Heart right ventricle (tissue), 16 donors: ENCODE measurements at regions not wholly inside any gene's neighbourhood (a gene's known extent, or its start where the extent isn't known, plus 50 kb on each side); places are given as distances from the start of the nearest gene placed in this dataset.
"Not testable (repeated sequence)": the region's sequence is repeated elsewhere in the genome, so short reads cannot be mapped to it uniquely, and the experiment has no call there.

Source experiments
- ATAC-seq, 8 donors: fragments of 200-7000 bp; cut with Tn5 transposase; one replicate each; pipeline ENCODE4 v1.9.1; 2020; ENCODE audit warnings: mild to moderate bottlenecking in 8 of 8, moderate library complexity in 8 of 8, moderate number of reproducible peaks in 1 of 8
- DNase-seq, 2 donors: peaks; one replicate each; pipeline ENCODE4 v3.0.0-alpha.2; 2020
- H3K27ac ChIP-seq, 10 donors: fragments of 200-600 bp; sonication (generic) in 2 of 10; one replicate each; pipeline versions ENCODE4 v1.5.0 to v1.8.0; 2020 to 2022; ENCODE audit warnings: mild to moderate bottlenecking in 3 of 10
- H3K27me3 ChIP-seq, 7 donors: fragments of 200-600 bp; one replicate each; pipeline ENCODE4 v1.8.0; 2021 to 2022; ENCODE audit warnings: mild to moderate bottlenecking in 2 of 7
- H3K36me3 ChIP-seq, 9 donors: fragments of 200-600 bp; sonication (generic) in 1 of 9; one replicate each; pipeline versions ENCODE4 v1.5.0 to v1.8.0; 2020 to 2022; ENCODE audit warnings: mild to moderate bottlenecking in 2 of 9
- H3K4me1 ChIP-seq, 9 donors: fragments of 200-600 bp; sonication (generic) in 1 of 9; one replicate each; pipeline versions ENCODE4 v1.5.0 to v1.8.0; 2020 to 2022; ENCODE audit warnings: mild to moderate bottlenecking in 4 of 9
- H3K4me3 ChIP-seq, 10 donors: fragments of 200-600 bp; sonication (generic) in 2 of 10; one replicate each; pipeline versions ENCODE4 v1.5.0 to v1.8.0; 2020 to 2022; ENCODE audit warnings: mild to moderate bottlenecking in 7 of 10, moderate library complexity in 2 of 10
- H3K9me3 ChIP-seq, 11 donors: fragments of 200-600 bp in 10 of 11; sonication (generic) in 2 of 11; one replicate each; pipeline versions ENCODE4 v1.5.0 to v1.8.0; 2013 to 2022; ENCODE audit warnings: mild to moderate bottlenecking in 2 of 11, control low read depth in 1 of 11, moderate library complexity in 1 of 11
- WGBS, 2 donors: extraction: QIAGEN DNeasy Blood & Tissue Kit; methylation state at CpG; one replicate each; pipeline ENCODE4 v1.1.7; 2013; ENCODE audit warnings: inconsistent platforms in 1 of 2; 5-methylcytosine and 5-hydroxymethylcytosine counted together
- intact Hi-C, 10 donors: fragments of 100-400 bp; cut with DNase I; formaldehyde crosslinking; loops; one replicate each; pipeline versions ENCODE4 v1.11.1 to v1.14.2; 2022
- TF ChIP-seq, protein P1 (sequence below), 9 donors: fragments of 200-600 bp; sonication (generic) in 2 of 9; IDR thresholded peaks; one replicate each; pipeline versions ENCODE4 v1.5.0 to v1.8.0; 2021 to 2022; ENCODE audit warnings: antibody characterized with exemption in 9 of 9, mild to moderate bottlenecking in 5 of 9, moderate library complexity in 1 of 9
- donor health status: Arrhythmogenic right ventricular cardiomyopathy.
- donor health status: ischemic (EF 13 %, LVEDD 7.1; RV severe dilation, severe dysfunction).
- donor health status: healthy with polysubstance abuse.
- donor health status: DM: no; HTN: yes; CAD: no.
- donor health status: DM: no; HTN: no; CAD: no.
- donor health status: ischemic (EF 25% LVEDD 6.9; RV normal size, moderate dysfunction).
- donor health status: ischemic (EF 25% LVEDD 5.7; RV mildly dilated, moderate dysfunction).
- donor health status: healthy.
- donor health status: DM: yes; HTN: yes; CAD: no.
- donor health status: Ischemic cardiomyopathy.
- donor health status: ischemic (EF 35%, LVEDD 5.7; RV mildly dilated, moderate dysfunction).
- donor health status: nonischemic (EF 11% LVEDD 7.7; RV severe dilation, severe dysfunction).
- donor health status: DM: yes; HTN: yes; CAD: no.
- donor health status: PGD.
- donor health status: ischemic (EF 29% LVEDD 5.4; RV normal size, mild dysfunction).
- donor health status: nonischemic (EF 23%, LVEDD 6.1; RV moderate dilation, normal function).

DNA sequence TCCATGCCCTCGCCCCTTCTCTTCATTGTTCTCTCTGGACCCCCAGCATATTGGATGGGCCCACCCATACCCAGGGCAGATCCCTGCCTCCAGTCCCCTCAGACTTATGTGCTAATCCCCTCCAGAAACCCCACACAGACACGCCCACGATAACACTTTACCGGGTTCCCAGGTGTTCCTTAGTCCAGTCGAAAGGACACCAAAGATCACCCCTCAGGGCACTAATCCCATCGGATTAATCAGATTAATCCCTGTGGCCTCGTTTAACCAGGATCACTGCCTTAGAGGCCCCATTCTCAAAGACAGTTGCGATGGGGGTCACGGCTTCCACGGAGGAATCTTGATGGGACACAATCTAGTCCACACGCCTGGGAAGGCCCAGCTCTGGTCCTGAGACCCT lies 80.8 kb downstream of the SHANK2 start:
- intact Hi-C loops = no loop called here
- no peaks in the 10 kb centered on the region for H3K4me1 ChIP-seq
- DNase-seq (no peak), ATAC-seq (no peak)
- H3K27me3 ChIP-seq = peaks cover 0 to 32% (median 13%) of the 10 kb centered on the region in 7 donors
- TF ChIP-seq, protein P1, sequence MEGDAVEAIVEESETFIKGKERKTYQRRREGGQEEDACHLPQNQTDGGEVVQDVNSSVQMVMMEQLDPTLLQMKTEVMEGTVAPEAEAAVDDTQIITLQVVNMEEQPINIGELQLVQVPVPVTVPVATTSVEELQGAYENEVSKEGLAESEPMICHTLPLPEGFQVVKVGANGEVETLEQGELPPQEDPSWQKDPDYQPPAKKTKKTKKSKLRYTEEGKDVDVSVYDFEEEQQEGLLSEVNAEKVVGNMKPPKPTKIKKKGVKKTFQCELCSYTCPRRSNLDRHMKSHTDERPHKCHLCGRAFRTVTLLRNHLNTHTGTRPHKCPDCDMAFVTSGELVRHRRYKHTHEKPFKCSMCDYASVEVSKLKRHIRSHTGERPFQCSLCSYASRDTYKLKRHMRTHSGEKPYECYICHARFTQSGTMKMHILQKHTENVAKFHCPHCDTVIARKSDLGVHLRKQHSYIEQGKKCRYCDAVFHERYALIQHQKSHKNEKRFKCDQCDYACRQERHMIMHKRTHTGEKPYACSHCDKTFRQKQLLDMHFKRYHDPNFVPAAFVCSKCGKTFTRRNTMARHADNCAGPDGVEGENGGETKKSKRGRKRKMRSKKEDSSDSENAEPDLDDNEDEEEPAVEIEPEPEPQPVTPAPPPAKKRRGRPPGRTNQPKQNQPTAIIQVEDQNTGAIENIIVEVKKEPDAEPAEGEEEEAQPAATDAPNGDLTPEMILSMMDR (IDR thresholded peaks at IDR 0.05) = no peak
- no peak overlapping the region for H3K4me3 ChIP-seq
- WGBS, 2 donors = 87 to 91% methylated on average over 11 of the region's 11 CpGs
- peaks cover 0 to 10% (median 1%) of the 10 kb centered on the region in 11 donors for H3K9me3 ChIP-seq
- no peaks in the 10 kb centered on the region for H3K36me3 ChIP-seq
- no peak overlapping the region for H3K27ac ChIP-seq

DNA sequence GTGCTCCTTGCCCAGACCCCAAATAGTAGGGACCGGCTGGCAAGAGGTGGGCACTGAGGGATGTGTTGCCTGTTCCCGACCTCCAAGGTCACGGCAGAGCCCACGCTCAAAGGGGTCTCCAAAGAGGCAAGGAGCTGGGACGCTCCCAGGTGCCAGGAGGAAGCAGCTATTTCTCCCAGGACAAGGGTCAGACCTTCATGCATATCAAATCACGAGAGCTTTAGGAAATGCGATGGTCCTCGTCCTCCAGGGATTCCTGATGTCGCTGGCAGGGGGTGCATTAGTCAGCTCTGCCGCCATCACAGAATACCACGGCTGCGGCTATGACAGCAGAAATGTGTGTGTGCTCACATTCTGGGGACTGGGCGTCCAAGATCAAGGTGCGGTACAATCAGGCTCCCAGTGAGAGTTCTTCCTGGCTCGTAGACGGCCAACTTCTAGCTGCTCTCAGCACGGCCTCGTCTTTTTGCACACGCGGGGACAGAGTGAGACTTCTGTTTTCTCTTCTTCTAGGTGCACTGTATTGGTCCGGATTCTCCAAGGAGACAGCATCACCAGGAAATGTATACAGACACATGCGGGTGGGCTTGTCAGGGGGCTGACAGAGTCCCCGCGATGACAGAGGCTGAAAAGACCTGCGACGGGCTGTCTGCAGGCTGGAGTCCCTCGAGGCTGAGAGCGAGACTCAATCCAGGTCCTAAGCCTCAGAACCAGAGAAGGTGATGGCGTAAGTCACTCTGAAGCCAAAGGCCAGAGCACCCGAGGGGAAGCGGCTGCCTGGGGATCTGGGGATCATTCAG lies 81.6 kb downstream of the SHANK2 start:
- no peak for ATAC-seq
- peaks cover 0 to 32% (median 13%) of the 10 kb centered on the region in 7 donors for H3K27me3 ChIP-seq
- TF ChIP-seq, protein P1 (IDR thresholded peaks at IDR 0.05) = no peak
- no peak for DNase-seq
- H3K27ac ChIP-seq = no peak overlapping the region
- H3K9me3 ChIP-seq = peaks cover 0 to 3% (median 0%) of the 10 kb centered on the region in 11 donors
- H3K4me3 ChIP-seq = no peak overlapping the region
- no peaks in the 10 kb centered on the region for H3K36me3 ChIP-seq
- intact Hi-C loops = no loop called here
- no peaks in the 10 kb centered on the region for H3K4me1 ChIP-seq
- 81 to 84% methylated on average over 31 of the region's 31 CpGs for WGBS, 2 donors

DNA sequence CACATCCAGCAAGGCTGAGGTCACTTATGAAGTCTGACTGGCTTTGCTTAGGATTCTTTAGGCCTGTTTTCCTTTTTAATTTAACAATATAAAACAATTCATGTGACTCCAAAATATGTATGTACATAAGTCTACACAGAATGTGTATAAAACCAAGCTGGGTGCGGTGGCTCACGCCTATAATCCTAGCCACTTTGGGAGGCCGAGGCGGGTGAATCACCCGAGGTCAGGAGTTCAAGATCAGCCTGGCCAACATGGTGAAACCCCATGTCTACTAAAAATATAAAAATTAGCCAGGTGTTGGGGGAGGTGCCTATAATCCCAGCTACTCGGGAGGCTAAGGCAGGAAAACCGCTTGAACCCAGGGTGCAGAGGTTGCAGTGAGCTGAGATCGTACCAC lies 83.1 kb downstream of the SHANK2 start:
- no peaks in the 10 kb centered on the region for H3K4me1 ChIP-seq
- DNase-seq (no peak), ATAC-seq (no peak)
- 77 to 79% methylated on average over 8 of the region's 8 CpGs for WGBS, 2 donors
- H3K27ac ChIP-seq = no peak overlapping the region
- H3K4me3 ChIP-seq = no peak overlapping the region
- no peaks in the 10 kb centered on the region for H3K36me3 ChIP-seq
- H3K9me3 ChIP-seq = no peaks in the 10 kb centered on the region
- intact Hi-C loops = no loop called here
- TF ChIP-seq, protein P1 (IDR thresholded peaks at IDR 0.05) = no peak
- peaks cover 0 to 27% (median 12%) of the 10 kb centered on the region in 7 donors for H3K27me3 ChIP-seq

DNA sequence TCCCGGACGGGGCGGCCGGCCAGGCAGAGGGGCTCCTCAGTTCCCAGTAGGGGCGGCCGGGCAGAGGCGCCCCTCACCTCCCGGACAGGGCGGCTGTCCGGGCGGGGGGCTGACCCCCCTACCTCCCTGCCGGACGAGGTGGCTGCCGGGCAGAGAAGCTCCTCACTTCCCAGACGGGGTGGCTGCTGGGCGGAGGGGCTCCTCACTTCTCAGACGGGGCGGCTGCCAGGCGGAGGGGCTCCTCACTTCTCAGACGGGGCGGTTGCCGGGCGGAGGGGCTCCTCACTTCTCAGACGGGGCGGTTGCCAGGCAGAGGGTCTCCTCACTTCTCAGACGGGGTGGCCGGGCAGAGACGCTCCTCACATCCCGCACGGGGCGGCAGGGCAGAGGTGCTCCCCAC lies 84.6 kb downstream of the SHANK2 start:
- H3K4me1 ChIP-seq, H3K27ac ChIP-seq, H3K36me3 ChIP-seq, DNase-seq, H3K9me3 ChIP-seq, ATAC-seq, intact Hi-C loops, H3K4me3 ChIP-seq: not testable (repeated sequence)
- WGBS, 2 donors = 97 to 98% methylated on average over 16 to 22 of the region's 31 CpGs
- H3K27me3 ChIP-seq = peaks cover 0 to 21% (median 4%) of the 10 kb centered on the region in 7 donors

DNA sequence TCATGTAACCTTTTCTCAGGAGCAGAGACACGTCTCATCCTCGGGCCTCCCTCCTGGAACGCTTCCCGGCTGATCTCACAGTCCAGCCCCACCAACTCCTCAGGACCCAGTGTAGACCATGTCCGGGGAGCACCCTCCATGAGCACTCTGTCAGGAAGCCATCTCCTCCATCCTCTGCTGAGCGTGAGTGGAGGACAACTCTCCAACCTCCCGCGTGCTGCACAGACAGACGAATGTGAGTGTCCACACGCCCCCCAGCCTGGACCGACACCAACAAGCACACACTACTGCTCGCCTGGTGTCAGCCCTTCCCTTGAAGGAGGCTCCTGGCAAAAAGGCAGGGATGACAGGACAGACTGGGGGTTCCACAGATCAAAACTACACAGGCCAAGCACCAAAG lies 86.6 kb downstream of the SHANK2 start:
- DNase-seq = no peak
- WGBS, 2 donors = 88 to 91% methylated on average over 12 of the region's 12 CpGs
- TF ChIP-seq, protein P1 (IDR thresholded peaks at IDR 0.05) = no peak

More for the DNA sequence above, 86.6 kb downstream of the SHANK2 start:
- H3K27me3 ChIP-seq = peaks cover 0 to 17% (median 4%) of the 10 kb centered on the region in 7 donors
- no peak for ATAC-seq
- intact Hi-C loops = no loop called here
- no peak overlapping the region for H3K4me3 ChIP-seq
- H3K36me3 ChIP-seq = no peaks in the 10 kb centered on the region
- H3K4me1 ChIP-seq = no peaks in the 10 kb centered on the region
- no peak overlapping the region for H3K27ac ChIP-seq
- H3K9me3 ChIP-seq = no peaks in the 10 kb centered on the region
